ENCODE measurements at regions not wholly inside any gene's neighbourhood (a gene's known extent, or its start where the extent isn't known, plus 50 kb on each side); places are given as distances from the start of the nearest gene placed in this dataset.
"Not testable (repeated sequence)": the region's sequence is repeated elsewhere in the genome, so short reads cannot be mapped to it uniquely, and the experiment has no call there.

DNA sequence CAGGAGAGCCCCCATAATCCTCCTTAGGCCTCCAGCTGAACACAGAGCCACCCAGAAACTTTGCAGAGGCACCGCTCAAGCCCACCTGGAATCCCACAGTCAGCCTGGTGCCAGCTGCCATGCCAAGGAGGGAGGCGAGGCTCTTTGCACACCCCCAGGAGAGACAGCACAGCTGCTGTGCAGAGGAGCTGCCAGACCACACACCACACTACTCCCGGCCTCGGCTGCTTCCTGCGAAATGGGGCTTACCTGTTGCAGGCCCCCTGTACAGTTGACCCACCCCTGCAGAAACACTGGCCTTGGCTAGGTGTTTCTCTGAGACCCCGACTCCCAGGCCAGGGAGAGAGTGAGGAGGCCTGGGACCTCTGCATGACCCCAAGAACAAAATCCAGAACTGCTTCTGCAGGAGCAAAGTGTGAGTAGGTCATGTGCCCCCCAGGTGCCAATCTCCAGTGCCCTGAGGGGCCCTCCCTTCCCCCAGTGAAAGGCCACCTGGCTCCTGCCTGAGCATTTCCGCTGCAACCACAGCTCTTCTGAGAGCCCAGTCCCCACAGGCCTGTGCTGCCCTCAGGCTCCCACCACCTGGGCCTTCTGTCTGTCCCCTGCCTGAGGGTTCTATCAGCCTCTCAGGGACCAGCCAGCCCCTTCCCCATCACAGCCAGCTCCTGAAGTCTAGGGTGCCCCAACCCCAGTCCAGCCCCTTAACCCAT is 580.4 kb downstream of the UQCRFS1 start:
- Histone ChIP-seq H3K27ac (ENCODE audit: low read depth, low read length, poor library complexity, severe bottlenecking) (no peak overlapping the region), H3K27me3 (replicated peaks; ENCODE audit: insufficient read depth, low read depth, low read length, poor library complexity) (no peaks in the 10 kb centered on the region), H3K4me1 (ENCODE audit: insufficient read depth, low read length, poor library complexity, severe bottlenecking) (no peaks in the 10 kb centered on the region), H3K9me3 (ENCODE audit: low read depth, low read length, poor library complexity, severe bottlenecking) (peaks cover 18% of the 10 kb centered on the region), H3K36me3 (ENCODE audit: insufficient read depth, low read length, poor library complexity, severe bottlenecking) (no peaks in the 10 kb centered on the region), H3K4me3 (ENCODE audit: low read depth, low read length, poor library complexity, severe bottlenecking) (no peak overlapping the region)
- POLR2A ChIA-PET (ENCODE audit: low non-redundant PET), result no interaction called here
- CTCF ChIA-PET, result no interaction called here
- DNase-seq (ENCODE audit: low spot score), result no peak
- no peak for TF ChIP-seq CTCF (conservative IDR thresholded peaks at IDR 0.05; ENCODE audit: low read depth, low read length)
- no peak for TF ChIP-seq EZH2 (IDR thresholded peaks at IDR 0.05; ENCODE audit: borderline replicate concordance, low read depth, low read length, poor library complexity, severe bottlenecking)
- BruUV-seq (replicated peaks), result no TSS peak
- intact Hi-C loops (cut with micrococcal nuclease; ENCODE audit: unreplicated experiment), result no loop called here

GRCh38 chr19:28631961-28632360 is 581.0 kb downstream of the UQCRFS1 start:
- Histone ChIP-seq H3K4me3 (ENCODE audit: low read depth, low read length, poor library complexity, severe bottlenecking) (no peak overlapping the region), H3K27ac (ENCODE audit: low read depth, low read length, poor library complexity, severe bottlenecking) (no peak overlapping the region), H3K9me3 (ENCODE audit: low read depth, low read length, poor library complexity, severe bottlenecking) (peaks cover 24% of the 10 kb centered on the region), H3K36me3 (ENCODE audit: insufficient read depth, low read length, poor library complexity, severe bottlenecking) (no peaks in the 10 kb centered on the region), H3K27me3 (replicated peaks; ENCODE audit: insufficient read depth, low read depth, low read length, poor library complexity) (no peaks in the 10 kb centered on the region), H3K4me1 (ENCODE audit: insufficient read depth, low read length, poor library complexity, severe bottlenecking) (no peaks in the 10 kb centered on the region)
- POLR2A ChIA-PET (ENCODE audit: low non-redundant PET), result no interaction called here
- no peak for TF ChIP-seq EZH2 (IDR thresholded peaks at IDR 0.05; ENCODE audit: borderline replicate concordance, low read depth, low read length, poor library complexity, severe bottlenecking)
- TF ChIP-seq CTCF (conservative IDR thresholded peaks at IDR 0.05; ENCODE audit: low read depth, low read length), result no peak
- CTCF ChIA-PET, result no interaction called here
- DNase-seq (ENCODE audit: low spot score), result no peak
- intact Hi-C loops (cut with micrococcal nuclease; ENCODE audit: unreplicated experiment), result no loop called here
- no TSS peak for BruUV-seq (replicated peaks)

DNA sequence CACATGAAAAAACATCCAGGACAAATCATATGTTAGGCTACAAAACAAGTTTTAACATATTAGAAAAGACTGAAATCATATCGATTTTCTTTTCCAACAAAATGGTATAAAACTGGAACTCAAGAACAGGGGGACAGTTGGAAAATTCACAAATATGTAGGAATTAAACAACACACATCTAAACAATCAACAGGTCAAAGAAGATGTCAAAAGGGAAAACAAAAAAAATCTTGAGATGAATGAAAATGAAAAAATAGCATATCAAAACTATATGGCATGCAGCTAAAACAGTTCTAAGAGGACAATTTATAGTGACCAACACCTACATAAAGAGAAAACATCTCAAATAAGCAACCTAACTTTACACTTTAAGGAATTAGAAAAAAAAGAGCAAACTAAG is 585.3 kb downstream of the UQCRFS1 start:
- ChIA-PET POLR2A (ENCODE audit: low non-redundant PET) (no interaction called here), CTCF (no interaction called here)
- Histone ChIP-seq H3K9me3 (ENCODE audit: low read depth, low read length, poor library complexity, severe bottlenecking) (peaks cover 18% of the 10 kb centered on the region), H3K4me1 (ENCODE audit: insufficient read depth, low read length, poor library complexity, severe bottlenecking) (no peaks in the 10 kb centered on the region), H3K27ac (ENCODE audit: low read depth, low read length, poor library complexity, severe bottlenecking) (no peak overlapping the region), H3K27me3 (replicated peaks; ENCODE audit: insufficient read depth, low read depth, low read length, poor library complexity) (no peaks in the 10 kb centered on the region), H3K36me3 (ENCODE audit: insufficient read depth, low read length, poor library complexity, severe bottlenecking) (no peaks in the 10 kb centered on the region), H3K4me3 (ENCODE audit: low read depth, low read length, poor library complexity, severe bottlenecking) (no peak overlapping the region)
- intact Hi-C loops (cut with micrococcal nuclease; ENCODE audit: unreplicated experiment), result no loop called here
- TF ChIP-seq CTCF (conservative IDR thresholded peaks at IDR 0.05; ENCODE audit: low read depth, low read length) (no peak), EZH2 (IDR thresholded peaks at IDR 0.05; ENCODE audit: borderline replicate concordance, low read depth, low read length, poor library complexity, severe bottlenecking) (no peak)
- BruUV-seq (replicated peaks), result no TSS peak
- no peak for DNase-seq (ENCODE audit: low spot score)

DNA sequence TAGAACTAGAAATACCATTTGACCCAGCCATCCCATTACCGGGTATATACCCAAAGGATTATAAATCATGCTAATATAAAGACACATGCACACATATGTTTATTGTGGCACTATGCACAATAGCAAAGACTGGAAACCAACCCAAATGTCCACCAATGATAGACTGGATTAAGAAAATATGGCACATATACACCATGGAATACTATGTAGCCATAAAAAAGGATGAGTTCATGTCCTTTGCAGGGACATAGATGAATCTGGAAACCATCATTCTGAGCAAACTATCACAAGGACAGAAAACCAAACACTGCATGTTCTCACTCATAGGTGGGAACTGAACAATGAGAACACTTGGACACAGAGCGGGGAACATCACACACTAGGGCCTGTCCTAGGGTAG is 586.5 kb downstream of the UQCRFS1 start:
- BruUV-seq (replicated peaks); intact Hi-C loops (cut with micrococcal nuclease; ENCODE audit: unreplicated experiment); H3K27me3 ChIP-seq (replicated peaks; ENCODE audit: insufficient read depth, low read depth, low read length, poor library complexity); H3K27ac ChIP-seq (ENCODE audit: low read depth, low read length, poor library complexity, severe bottlenecking); POLR2A ChIA-PET (ENCODE audit: low non-redundant PET); DNase-seq (ENCODE audit: low spot score); H3K36me3 ChIP-seq (ENCODE audit: insufficient read depth, low read length, poor library complexity, severe bottlenecking); CTCF ChIA-PET; H3K4me3 ChIP-seq (ENCODE audit: low read depth, low read length, poor library complexity, severe bottlenecking); H3K4me1 ChIP-seq (ENCODE audit: insufficient read depth, low read length, poor library complexity, severe bottlenecking): not testable (repeated sequence)
- H3K9me3 ChIP-seq (ENCODE audit: low read depth, low read length, poor library complexity, severe bottlenecking), result peaks cover 26% of the 10 kb centered on the region
